MG63 (cell line): ENCODE measurements at regions not wholly inside any gene's neighbourhood (a gene's known extent, or its start where the extent isn't known, plus 50 kb on each side); places are given as distances from the start of the nearest gene placed in this dataset.

ENCODE experiments used
- DNase-seq: peaks from one replicate; pipeline ENCODE4 v3.0.0-alpha.2; 2020
- H3K27me3 ChIP-seq: fragments of 250-450 bp; sonication (Bioruptor Pico); 2 replicates; pipeline ENCODE4 v1.5.1; 2020; ENCODE audit warnings: mild to moderate bottlenecking, moderate library complexity
- H3K36me3 ChIP-seq: fragments of 250-450 bp; sonication (Bioruptor Pico); 2 replicates; pipeline ENCODE4 v1.5.1; 2020; ENCODE audit warnings: mild to moderate bottlenecking, moderate library complexity
- H3K4me3 ChIP-seq: fragments of 250-450 bp; sonication (Bioruptor Pico); 2 replicates; pipeline ENCODE4 v1.5.1; 2020; ENCODE audit warnings: mild to moderate bottlenecking, moderate library complexity
- H3K9me3 ChIP-seq: fragments of 250-450 bp; sonication (Bioruptor Pico); 2 replicates; pipeline ENCODE4 v1.5.1; 2020; ENCODE audit warnings: mild to moderate bottlenecking, moderate library complexity

DNA sequence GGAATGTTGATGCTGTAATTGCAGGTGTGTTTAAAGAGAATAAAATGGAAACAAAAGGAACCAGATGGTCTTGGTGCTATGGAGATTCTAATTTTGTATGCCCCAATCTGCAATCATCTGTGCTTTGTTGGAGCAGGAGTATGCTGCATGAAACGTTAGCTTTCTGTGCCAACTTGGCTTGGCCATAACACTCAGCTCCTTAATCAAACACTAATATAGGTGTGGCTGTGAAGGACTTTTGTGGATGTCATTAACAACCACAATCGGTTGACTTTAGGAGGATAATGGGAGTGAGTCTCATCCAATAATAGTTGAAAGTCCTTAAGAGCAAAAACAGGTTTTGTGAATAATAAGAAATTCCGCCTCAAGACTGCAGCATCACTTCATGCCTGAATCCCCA is 399.2 kb downstream of the NLGN4X start:
- Histone ChIP-seq H3K9me3 (no peaks in the 10 kb centered on the region), H3K27me3 (no peaks in the 10 kb centered on the region), H3K36me3 (no peaks in the 10 kb centered on the region), H3K4me3 (no peak overlapping the region)
- no peak for DNase-seq

DNA sequence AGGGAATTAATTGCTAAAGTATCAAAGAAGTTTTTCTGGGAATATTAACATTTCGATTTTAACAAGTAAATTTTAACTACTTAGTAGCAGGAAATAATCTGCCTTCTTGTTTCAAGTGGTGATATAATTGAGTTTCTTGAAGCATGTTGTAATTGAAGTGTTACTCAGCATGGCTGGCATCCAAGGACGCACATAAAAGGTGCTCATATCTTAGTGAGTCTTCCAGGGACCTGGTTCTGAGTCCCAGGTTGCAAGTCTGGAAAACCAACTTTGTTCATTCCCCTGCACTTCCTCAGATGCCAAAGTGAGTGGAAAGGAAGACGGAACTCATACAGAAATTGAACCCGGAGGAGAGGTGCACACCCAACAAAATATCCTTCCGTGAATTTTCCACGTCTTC is 399.6 kb downstream of the NLGN4X start:
- no peaks in the 10 kb centered on the region for H3K36me3 ChIP-seq
- no peaks in the 10 kb centered on the region for H3K27me3 ChIP-seq
- no peaks in the 10 kb centered on the region for H3K9me3 ChIP-seq
- H3K4me3 ChIP-seq = no peak overlapping the region
- DNase-seq = no peak

- Histone ChIP-seq H3K4me3 (no peak overlapping the region), H3K36me3 (no peaks in the 10 kb centered on the region), H3K27me3 (no peaks in the 10 kb centered on the region), H3K9me3 (no peaks in the 10 kb centered on the region)
- no peak for DNase-seq
Observed at GRCh38 chrX:5823903-5824302, 404.8 kb downstream of the NLGN4X start.

GRCh38 chrX:5810636-5811035 is 418.0 kb downstream of the NLGN4X start:
- no peak overlapping the region for H3K4me3 ChIP-seq
- no peak for DNase-seq
- H3K27me3 ChIP-seq = no peaks in the 10 kb centered on the region
- no peaks in the 10 kb centered on the region for H3K36me3 ChIP-seq
- no peaks in the 10 kb centered on the region for H3K9me3 ChIP-seq

GRCh38 chrX:5807181-5807580 is 421.5 kb downstream of the NLGN4X start:
- H3K36me3 ChIP-seq = no peaks in the 10 kb centered on the region
- no peaks in the 10 kb centered on the region for H3K27me3 ChIP-seq
- no peaks in the 10 kb centered on the region for H3K9me3 ChIP-seq
- no peak for DNase-seq
- H3K4me3 ChIP-seq = no peak overlapping the region

GRCh38 chrX:5802391-5802790 is 426.3 kb downstream of the NLGN4X start:
- Histone ChIP-seq H3K36me3 (no peaks in the 10 kb centered on the region), H3K27me3 (no peaks in the 10 kb centered on the region), H3K4me3 (no peak overlapping the region), H3K9me3 (no peaks in the 10 kb centered on the region)
- DNase-seq = no peak

- no peak for DNase-seq
- no peaks in the 10 kb centered on the region for H3K36me3 ChIP-seq
- H3K9me3 ChIP-seq = no peaks in the 10 kb centered on the region
- H3K4me3 ChIP-seq = no peak overlapping the region
- H3K27me3 ChIP-seq = no peaks in the 10 kb centered on the region
Observed at GRCh38 chrX:5791721-5792120, 436.9 kb downstream of the NLGN4X start.

DNA sequence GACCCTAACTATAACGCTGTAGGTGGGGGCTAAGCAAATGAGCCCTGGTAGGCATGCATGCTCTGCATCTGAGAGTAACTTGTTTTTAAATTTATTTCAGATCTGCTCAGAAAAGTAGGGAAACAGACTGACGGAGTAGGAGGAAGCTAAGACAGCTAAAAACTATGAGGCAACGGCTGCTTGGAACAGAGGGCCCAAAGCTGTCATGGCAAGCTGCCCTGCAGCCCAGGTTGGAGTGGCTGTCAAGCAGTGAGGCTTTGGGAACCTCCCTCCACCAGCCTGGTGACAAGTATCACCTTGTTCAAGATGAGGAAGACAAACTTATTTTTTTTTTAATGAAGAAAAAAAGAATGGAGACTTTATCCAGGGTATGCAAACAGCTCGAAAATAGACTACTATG is 439.8 kb downstream of the NLGN4X start:
- Histone ChIP-seq H3K27me3 (no peaks in the 10 kb centered on the region), H3K9me3 (no peaks in the 10 kb centered on the region), H3K36me3 (no peaks in the 10 kb centered on the region), H3K4me3 (no peak overlapping the region)
- no peak for DNase-seq

DNA sequence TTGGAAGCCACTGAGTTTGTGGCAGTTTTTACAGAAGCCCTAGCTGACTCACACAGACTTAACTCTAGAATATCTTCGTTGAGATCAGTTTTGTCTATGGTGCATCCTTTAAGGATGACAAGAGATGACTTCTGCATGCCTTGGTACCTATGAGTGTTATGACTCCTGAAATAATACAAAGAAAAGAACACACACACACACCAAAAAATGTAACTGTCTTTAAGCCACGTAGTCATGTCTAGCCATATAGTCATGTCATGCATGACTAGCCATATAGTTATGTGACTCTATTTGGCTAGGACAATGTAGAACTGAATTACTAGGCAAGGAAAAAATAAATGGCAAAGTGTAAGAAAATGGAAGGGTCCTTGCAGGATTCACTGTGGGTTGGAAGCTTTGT is 447.8 kb downstream of the NLGN4X start:
- H3K9me3 ChIP-seq = no peaks in the 10 kb centered on the region
- H3K27me3 ChIP-seq = no peaks in the 10 kb centered on the region
- H3K4me3 ChIP-seq = no peak overlapping the region
- no peaks in the 10 kb centered on the region for H3K36me3 ChIP-seq
- DNase-seq = no peak

DNA sequence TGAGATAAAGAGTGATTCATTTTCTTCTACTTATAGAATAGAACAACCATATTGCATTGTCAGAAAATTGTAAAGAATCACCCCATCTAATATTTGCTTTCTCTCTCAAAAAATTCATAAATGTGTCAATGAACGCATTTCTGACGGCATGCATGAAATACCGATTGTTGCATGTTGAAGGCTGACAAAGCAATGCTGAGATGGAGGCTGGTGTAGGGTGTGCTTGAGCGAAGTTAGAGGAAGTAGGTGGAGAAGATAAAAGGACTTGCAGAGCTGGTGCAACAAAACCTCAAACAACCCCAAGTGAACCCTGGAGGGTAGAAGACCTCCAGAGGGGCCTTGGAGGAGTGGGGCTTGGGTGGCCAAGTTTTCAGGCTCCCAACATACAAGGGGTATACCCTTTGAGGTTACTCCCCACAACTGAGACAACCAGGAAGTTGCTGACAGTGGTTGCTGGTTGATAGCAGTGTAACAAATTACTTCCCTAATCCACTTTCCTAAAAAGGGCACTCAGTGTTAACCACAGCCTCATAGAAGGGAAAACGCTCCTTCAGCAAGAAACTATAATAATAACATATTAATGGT is 452.7 kb downstream of the NLGN4X start:
- H3K4me3 ChIP-seq = no peak overlapping the region
- H3K9me3 ChIP-seq = no peaks in the 10 kb centered on the region
- H3K27me3 ChIP-seq = no peaks in the 10 kb centered on the region
- no peaks in the 10 kb centered on the region for H3K36me3 ChIP-seq
- no peak for DNase-seq

- Histone ChIP-seq H3K27me3 (no peaks in the 10 kb centered on the region), H3K4me3 (no peak overlapping the region), H3K9me3 (no peaks in the 10 kb centered on the region), H3K36me3 (no peaks in the 10 kb centered on the region)
- no peak for DNase-seq
Observed at GRCh38 chrX:5774446-5774845, 454.2 kb downstream of the NLGN4X start.

- H3K4me3 ChIP-seq = no peak overlapping the region
- no peaks in the 10 kb centered on the region for H3K27me3 ChIP-seq
- no peaks in the 10 kb centered on the region for H3K36me3 ChIP-seq
Observed at GRCh38 chrX:5771441-5771840, 457.2 kb downstream of the NLGN4X start.

GRCh38 chrX:5756616-5757015 is 472.1 kb downstream of the NLGN4X start:
- H3K9me3 ChIP-seq = no peaks in the 10 kb centered on the region
- no peak for DNase-seq
- H3K36me3 ChIP-seq = no peaks in the 10 kb centered on the region
- H3K27me3 ChIP-seq = no peaks in the 10 kb centered on the region
- H3K4me3 ChIP-seq = no peak overlapping the region

More at GRCh38 chrX:5771441-5771840, 457.2 kb downstream of the NLGN4X start:
- H3K9me3 ChIP-seq = no peaks in the 10 kb centered on the region
- no peak for DNase-seq

GRCh38 chrX:5753291-5753690 is 475.4 kb downstream of the NLGN4X start:
- DNase-seq = no peak
- H3K4me3 ChIP-seq = no peak overlapping the region

GRCh38 chrX:5752831-5753230 is 475.8 kb downstream of the NLGN4X start:
- H3K4me3 ChIP-seq = no peak overlapping the region
- no peaks in the 10 kb centered on the region for H3K36me3 ChIP-seq
- DNase-seq = no peak
- H3K9me3 ChIP-seq = no peaks in the 10 kb centered on the region
- no peaks in the 10 kb centered on the region for H3K27me3 ChIP-seq

More at GRCh38 chrX:5753291-5753690, 475.4 kb downstream of the NLGN4X start:
- Histone ChIP-seq H3K36me3 (no peaks in the 10 kb centered on the region), H3K9me3 (no peaks in the 10 kb centered on the region), H3K27me3 (no peaks in the 10 kb centered on the region)

- H3K36me3 ChIP-seq = no peaks in the 10 kb centered on the region
- no peaks in the 10 kb centered on the region for H3K27me3 ChIP-seq
- peak; percentile 1 for DNase-seq
- no peaks in the 10 kb centered on the region for H3K9me3 ChIP-seq
- no peak overlapping the region for H3K4me3 ChIP-seq
Observed at GRCh38 chrX:5748586-5749150, 480.0 kb downstream of the NLGN4X start.

DNA sequence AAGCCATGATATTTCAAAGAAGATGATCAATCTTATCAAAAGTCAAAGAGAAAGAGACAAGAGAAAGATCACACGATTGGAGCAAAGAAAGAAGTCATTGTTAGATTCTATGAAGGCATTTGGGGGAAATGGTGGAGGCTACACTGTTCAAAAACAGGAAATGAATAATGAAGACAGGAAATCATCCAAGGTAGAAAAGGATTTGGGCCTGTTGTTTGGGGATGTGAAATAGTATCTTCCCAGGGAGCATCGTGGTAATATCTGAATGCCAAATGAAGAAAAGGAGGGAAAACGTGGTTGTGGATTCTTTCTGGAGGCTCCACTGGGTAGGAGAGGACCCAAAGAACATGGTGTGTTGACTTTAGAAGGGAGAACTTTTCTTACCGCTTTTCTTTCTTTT is 482.4 kb downstream of the NLGN4X start:
- DNase-seq = no peak
- H3K4me3 ChIP-seq = no peak overlapping the region
- H3K36me3 ChIP-seq = no peaks in the 10 kb centered on the region
- no peaks in the 10 kb centered on the region for H3K27me3 ChIP-seq
- H3K9me3 ChIP-seq = no peaks in the 10 kb centered on the region

DNA sequence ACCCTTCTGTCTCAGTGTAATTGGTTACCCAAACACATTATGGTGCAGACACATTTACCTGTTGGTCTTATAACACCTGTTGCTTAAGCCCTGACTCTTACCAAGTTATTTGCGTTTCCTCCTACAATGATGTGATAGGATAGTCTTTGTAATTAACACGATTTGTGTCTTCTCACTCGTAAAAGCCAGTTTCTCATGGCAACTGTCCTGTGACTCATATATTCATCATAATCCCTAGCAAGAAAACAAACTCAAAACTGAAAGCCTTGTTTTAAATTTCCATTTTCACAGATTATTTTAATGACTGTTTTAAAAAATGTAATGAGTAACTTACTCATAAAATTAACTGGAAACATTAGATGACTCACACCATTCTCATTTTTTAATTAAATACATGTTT is 495.2 kb downstream of the NLGN4X start:
- no peak for DNase-seq
- H3K36me3 ChIP-seq = no peaks in the 10 kb centered on the region

GRCh38 chrX:5730556-5730955 is 498.1 kb downstream of the NLGN4X start:
- no peaks in the 10 kb centered on the region for H3K36me3 ChIP-seq
- no peaks in the 10 kb centered on the region for H3K27me3 ChIP-seq
- H3K4me3 ChIP-seq = no peak overlapping the region
- no peaks in the 10 kb centered on the region for H3K9me3 ChIP-seq
- no peak for DNase-seq

More for the DNA sequence above, 495.2 kb downstream of the NLGN4X start:
- no peaks in the 10 kb centered on the region for H3K27me3 ChIP-seq
- no peak overlapping the region for H3K4me3 ChIP-seq
- no peaks in the 10 kb centered on the region for H3K9me3 ChIP-seq
